ENCODE measurements at regions not wholly inside any gene's neighbourhood (a gene's known extent, or its start where the extent isn't known, plus 50 kb on each side); places are given as distances from the start of the nearest gene placed in this dataset.
"Not testable (repeated sequence)": the region's sequence is repeated elsewhere in the genome, so short reads cannot be mapped to it uniquely, and the experiment has no call there.

GRCh38 chr6:48664826-48665225 is 553.8 kb upstream of the PTCHD4 start:
- Mint-ChIP-seq H3K4me1 (ENCODE audit: low read depth) (no peaks in the 10 kb centered on the region), H3K36me3 (ENCODE audit: low read depth) (no peaks in the 10 kb centered on the region), H3K4me3 (no peak overlapping the region), H3K27ac (no peak overlapping the region), H3K27me3 (no peaks in the 10 kb centered on the region), H3K9me3 (peaks cover 4% of the 10 kb centered on the region)
- DNase-seq, result no peak

- no peak overlapping the region for H3K4me3 Mint-ChIP-seq
- H3K27me3 Mint-ChIP-seq, result no peaks in the 10 kb centered on the region
- H3K9me3 Mint-ChIP-seq, result peaks cover 4% of the 10 kb centered on the region
- no peak overlapping the region for H3K27ac Mint-ChIP-seq
- DNase-seq, result no peak
- H3K4me1 Mint-ChIP-seq (ENCODE audit: low read depth), result no peaks in the 10 kb centered on the region
- no peaks in the 10 kb centered on the region for H3K36me3 Mint-ChIP-seq (ENCODE audit: low read depth)
Measured at GRCh38 chr6:48658915-48659314, 547.9 kb upstream of the PTCHD4 start.

- Mint-ChIP-seq H3K27me3 (no peaks in the 10 kb centered on the region), H3K4me3 (no peak overlapping the region), H3K36me3 (ENCODE audit: low read depth) (no peaks in the 10 kb centered on the region), H3K27ac (no peak overlapping the region), H3K9me3 (peaks cover 24% of the 10 kb centered on the region), H3K4me1 (ENCODE audit: low read depth) (no peaks in the 10 kb centered on the region)
- no peak for DNase-seq
Measured at GRCh38 chr6:48641544-48641943, 530.5 kb upstream of the PTCHD4 start.

GRCh38 chr6:48638796-48639195 is 527.8 kb upstream of the PTCHD4 start:
- not testable (repeated sequence) for H3K4me1 Mint-ChIP-seq (ENCODE audit: low read depth); DNase-seq; H3K27ac Mint-ChIP-seq; H3K4me3 Mint-ChIP-seq; H3K27me3 Mint-ChIP-seq; H3K36me3 Mint-ChIP-seq (ENCODE audit: low read depth)
- peaks cover 22% of the 10 kb centered on the region for H3K9me3 Mint-ChIP-seq

GRCh38 chr6:48630511-48630910 is 519.5 kb upstream of the PTCHD4 start:
- H3K27me3 Mint-ChIP-seq, result no peaks in the 10 kb centered on the region

GRCh38 chr6:48628316-48628715 is 517.3 kb upstream of the PTCHD4 start:
- no peak overlapping the region for H3K27ac Mint-ChIP-seq
- H3K4me1 Mint-ChIP-seq (ENCODE audit: low read depth), result no peaks in the 10 kb centered on the region
- no peak for DNase-seq
- no peak overlapping the region for H3K4me3 Mint-ChIP-seq
- H3K36me3 Mint-ChIP-seq (ENCODE audit: low read depth), result no peaks in the 10 kb centered on the region
- H3K27me3 Mint-ChIP-seq, result no peaks in the 10 kb centered on the region
- H3K9me3 Mint-ChIP-seq, result peaks cover 2% of the 10 kb centered on the region

More at GRCh38 chr6:48630511-48630910, 519.5 kb upstream of the PTCHD4 start:
- no peaks in the 10 kb centered on the region for H3K4me1 Mint-ChIP-seq (ENCODE audit: low read depth)
- H3K36me3 Mint-ChIP-seq (ENCODE audit: low read depth), result no peaks in the 10 kb centered on the region
- no peak overlapping the region for H3K27ac Mint-ChIP-seq
- no peak for DNase-seq
- H3K9me3 Mint-ChIP-seq, result no peaks in the 10 kb centered on the region
- no peak overlapping the region for H3K4me3 Mint-ChIP-seq

- no peak overlapping the region for H3K4me3 Mint-ChIP-seq
- no peak for DNase-seq
- H3K27ac Mint-ChIP-seq, result no peak overlapping the region
- no peaks in the 10 kb centered on the region for H3K4me1 Mint-ChIP-seq (ENCODE audit: low read depth)
- no peaks in the 10 kb centered on the region for H3K27me3 Mint-ChIP-seq
- peaks cover 5% of the 10 kb centered on the region for H3K9me3 Mint-ChIP-seq
- H3K36me3 Mint-ChIP-seq (ENCODE audit: low read depth), result no peaks in the 10 kb centered on the region
Measured at GRCh38 chr6:48626421-48626820, 515.4 kb upstream of the PTCHD4 start.

GRCh38 chr6:48624631-48625030 is 513.6 kb upstream of the PTCHD4 start:
- no peak overlapping the region for H3K27ac Mint-ChIP-seq
- H3K9me3 Mint-ChIP-seq, result peaks cover 5% of the 10 kb centered on the region
- DNase-seq, result no peak

GRCh38 chr6:48619771-48620170 is 508.8 kb upstream of the PTCHD4 start:
- DNase-seq, result no peak
- no peaks in the 10 kb centered on the region for H3K36me3 Mint-ChIP-seq (ENCODE audit: low read depth)
- H3K27ac Mint-ChIP-seq, result no peak overlapping the region
- no peaks in the 10 kb centered on the region for H3K4me1 Mint-ChIP-seq (ENCODE audit: low read depth)
- peaks cover 10% of the 10 kb centered on the region for H3K9me3 Mint-ChIP-seq
- H3K27me3 Mint-ChIP-seq, result no peaks in the 10 kb centered on the region
- H3K4me3 Mint-ChIP-seq, result no peak overlapping the region

More at GRCh38 chr6:48624631-48625030, 513.6 kb upstream of the PTCHD4 start:
- H3K4me3 Mint-ChIP-seq, result no peak overlapping the region
- no peaks in the 10 kb centered on the region for H3K36me3 Mint-ChIP-seq (ENCODE audit: low read depth)
- no peaks in the 10 kb centered on the region for H3K4me1 Mint-ChIP-seq (ENCODE audit: low read depth)
- no peaks in the 10 kb centered on the region for H3K27me3 Mint-ChIP-seq

- no peak for DNase-seq
Measured at GRCh38 chr6:48615041-48615440, 504.0 kb upstream of the PTCHD4 start.

GRCh38 chr6:48614326-48614725 is 503.3 kb upstream of the PTCHD4 start:
- Mint-ChIP-seq H3K9me3 (peaks cover 7% of the 10 kb centered on the region), H3K4me1 (ENCODE audit: low read depth) (no peaks in the 10 kb centered on the region), H3K4me3 (no peak overlapping the region), H3K27ac (no peak overlapping the region), H3K36me3 (ENCODE audit: low read depth) (no peaks in the 10 kb centered on the region), H3K27me3 (no peaks in the 10 kb centered on the region)
- no peak for DNase-seq

More at GRCh38 chr6:48615041-48615440, 504.0 kb upstream of the PTCHD4 start:
- Mint-ChIP-seq H3K36me3 (ENCODE audit: low read depth) (no peaks in the 10 kb centered on the region), H3K4me1 (ENCODE audit: low read depth) (no peaks in the 10 kb centered on the region), H3K27me3 (no peaks in the 10 kb centered on the region), H3K27ac (no peak overlapping the region), H3K9me3 (peaks cover 7% of the 10 kb centered on the region), H3K4me3 (no peak overlapping the region)

GRCh38 chr6:48613231-48613949 is 502.4 kb upstream of the PTCHD4 start:
- Mint-ChIP-seq H3K4me1 (ENCODE audit: low read depth) (no peaks in the 10 kb centered on the region), H3K36me3 (ENCODE audit: low read depth) (no peaks in the 10 kb centered on the region), H3K27me3 (no peaks in the 10 kb centered on the region), H3K9me3 (peaks cover 10% of the 10 kb centered on the region), H3K27ac (no peak overlapping the region), H3K4me3 (no peak overlapping the region)
- DNase-seq, result no peak

GRCh38 chr6:48611332-48611731 is 500.3 kb upstream of the PTCHD4 start:
- H3K4me3 Mint-ChIP-seq, result no peak overlapping the region
- H3K4me1 Mint-ChIP-seq (ENCODE audit: low read depth), result no peaks in the 10 kb centered on the region
- H3K27me3 Mint-ChIP-seq, result no peaks in the 10 kb centered on the region
- no peak overlapping the region for H3K27ac Mint-ChIP-seq
- no peaks in the 10 kb centered on the region for H3K36me3 Mint-ChIP-seq (ENCODE audit: low read depth)
- H3K9me3 Mint-ChIP-seq, result peaks cover 7% of the 10 kb centered on the region
- no peak for DNase-seq

- Mint-ChIP-seq H3K9me3 (peaks cover 6% of the 10 kb centered on the region), H3K4me1 (ENCODE audit: low read depth) (no peaks in the 10 kb centered on the region), H3K4me3 (no peak overlapping the region)
Measured at GRCh38 chr6:48610846-48611245, 499.8 kb upstream of the PTCHD4 start.

GRCh38 chr6:48606618-48607017 is 495.6 kb upstream of the PTCHD4 start:
- Mint-ChIP-seq H3K9me3 (peaks cover 3% of the 10 kb centered on the region), H3K4me1 (ENCODE audit: low read depth) (no peaks in the 10 kb centered on the region), H3K4me3 (no peak overlapping the region), H3K27ac (no peak overlapping the region), H3K36me3 (ENCODE audit: low read depth) (no peaks in the 10 kb centered on the region), H3K27me3 (no peaks in the 10 kb centered on the region)
- no peak for DNase-seq

More at GRCh38 chr6:48610846-48611245, 499.8 kb upstream of the PTCHD4 start:
- Mint-ChIP-seq H3K27me3 (no peaks in the 10 kb centered on the region), H3K27ac (no peak overlapping the region), H3K36me3 (ENCODE audit: low read depth) (no peaks in the 10 kb centered on the region)
- DNase-seq, result no peak

GRCh38 chr6:48597951-48598350 is 487.0 kb upstream of the PTCHD4 start:
- no peak overlapping the region for H3K27ac Mint-ChIP-seq
- H3K4me1 Mint-ChIP-seq (ENCODE audit: low read depth), result no peaks in the 10 kb centered on the region
- DNase-seq, result no peak
- H3K27me3 Mint-ChIP-seq, result no peaks in the 10 kb centered on the region
- H3K4me3 Mint-ChIP-seq, result no peak overlapping the region
- no peaks in the 10 kb centered on the region for H3K36me3 Mint-ChIP-seq (ENCODE audit: low read depth)
- peaks cover 3% of the 10 kb centered on the region for H3K9me3 Mint-ChIP-seq

All from activated T-cell treated with anti-CD3 and anti-CD28 coated beads, Interleukin-2, amount 50 U/mL, for 24 hours (primary cell).